ENCODE measurements at regions not wholly inside any gene's neighbourhood (a gene's known extent, or its start where the extent isn't known, plus 50 kb on each side); places are given as distances from the start of the nearest gene placed in this dataset.

DNA sequence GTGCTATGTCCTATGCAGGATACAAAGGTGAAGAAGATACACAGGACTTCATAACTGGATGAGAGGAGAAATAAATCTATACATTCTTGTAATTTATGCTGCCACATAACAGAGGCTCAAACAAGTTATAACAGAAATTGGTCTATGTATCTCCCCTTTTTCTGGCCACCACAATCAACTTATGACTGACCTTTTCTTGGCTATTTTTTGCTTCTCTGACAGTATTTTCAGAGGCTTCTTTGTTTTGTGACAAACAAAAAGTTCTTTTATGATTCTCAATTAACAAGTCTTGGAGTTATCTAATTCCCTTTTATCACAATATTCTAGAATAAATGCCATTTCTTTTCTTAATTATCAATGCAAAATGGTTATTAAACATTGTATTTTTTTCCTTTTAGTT, 953.0 kb upstream of the ZWINT start:
- Histone ChIP-seq H4K20me1 (ENCODE audit: control insufficient read depth, extremely low read depth, insufficient read depth, low read length) (no peaks in the 10 kb centered on the region), H3K9me3 (ENCODE audit: control insufficient read depth, low read depth, low read length) (no peaks in the 10 kb centered on the region), H2AFZ (ENCODE audit: control insufficient read depth, low read length) (no peak overlapping the region), H3K9ac (ENCODE audit: control insufficient read depth, extremely low read depth, insufficient read depth, low read length) (no peak overlapping the region), H3K27ac (ENCODE audit: control insufficient read depth, insufficient read depth, low read length) (no peak overlapping the region), H3K4me3 (ENCODE audit: control insufficient read depth in 2 of 3, extremely low read depth in 1 of 3, insufficient read depth in 2 of 3, low read depth in 1 of 3, low read length in 3 of 3) (no peak overlapping the region), H3K79me2 (ENCODE audit: control insufficient read depth, insufficient read depth, low read length) (no peaks in the 10 kb centered on the region), H3K4me1 (ENCODE audit: control insufficient read depth, extremely low read depth, insufficient read depth, low read length) (no peaks in the 10 kb centered on the region), H3K36me3 (ENCODE audit: control insufficient read depth in 2 of 2, extremely low read depth in 1 of 2, insufficient read depth in 2 of 2, low read length in 2 of 2) (no peaks in the 10 kb centered on the region), H3K27me3 (ENCODE audit: control insufficient read depth, extremely low read depth, insufficient read depth, low read length) (no peaks in the 10 kb centered on the region), H3K4me2 (ENCODE audit: control insufficient read depth, extremely low read depth, insufficient read depth, low read depth, low read length) (no peak overlapping the region), H3K9me1 (ENCODE audit: control insufficient read depth, extremely low read depth, insufficient read depth, low read length) (no peaks in the 10 kb centered on the region)
- no peak for FAIRE-seq
- DNase-seq (ENCODE audit: low read depth, low spot score) = no peak
- dilution Hi-C loops (cut with MboI; ENCODE audit: extremely low pct_ligation_motif_present, low sequenced_read_pairs) = no loop called here
- TF ChIP-seq EZH2 (IDR thresholded peaks at IDR 0.05; ENCODE audit: low read length) = no peak
- TF ChIP-seq, protein P1, sequence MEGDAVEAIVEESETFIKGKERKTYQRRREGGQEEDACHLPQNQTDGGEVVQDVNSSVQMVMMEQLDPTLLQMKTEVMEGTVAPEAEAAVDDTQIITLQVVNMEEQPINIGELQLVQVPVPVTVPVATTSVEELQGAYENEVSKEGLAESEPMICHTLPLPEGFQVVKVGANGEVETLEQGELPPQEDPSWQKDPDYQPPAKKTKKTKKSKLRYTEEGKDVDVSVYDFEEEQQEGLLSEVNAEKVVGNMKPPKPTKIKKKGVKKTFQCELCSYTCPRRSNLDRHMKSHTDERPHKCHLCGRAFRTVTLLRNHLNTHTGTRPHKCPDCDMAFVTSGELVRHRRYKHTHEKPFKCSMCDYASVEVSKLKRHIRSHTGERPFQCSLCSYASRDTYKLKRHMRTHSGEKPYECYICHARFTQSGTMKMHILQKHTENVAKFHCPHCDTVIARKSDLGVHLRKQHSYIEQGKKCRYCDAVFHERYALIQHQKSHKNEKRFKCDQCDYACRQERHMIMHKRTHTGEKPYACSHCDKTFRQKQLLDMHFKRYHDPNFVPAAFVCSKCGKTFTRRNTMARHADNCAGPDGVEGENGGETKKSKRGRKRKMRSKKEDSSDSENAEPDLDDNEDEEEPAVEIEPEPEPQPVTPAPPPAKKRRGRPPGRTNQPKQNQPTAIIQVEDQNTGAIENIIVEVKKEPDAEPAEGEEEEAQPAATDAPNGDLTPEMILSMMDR (optimal IDR thresholded peaks at IDR 0.05 in 1 of 3, IDR thresholded peaks at IDR 0.05 in 1 of 3, conservative IDR thresholded peaks at IDR 0.05 in 1 of 3; ENCODE audit: extremely low read depth in 1 of 3, insufficient read depth in 2 of 3, low read length in 3 of 3) = no peak

DNA sequence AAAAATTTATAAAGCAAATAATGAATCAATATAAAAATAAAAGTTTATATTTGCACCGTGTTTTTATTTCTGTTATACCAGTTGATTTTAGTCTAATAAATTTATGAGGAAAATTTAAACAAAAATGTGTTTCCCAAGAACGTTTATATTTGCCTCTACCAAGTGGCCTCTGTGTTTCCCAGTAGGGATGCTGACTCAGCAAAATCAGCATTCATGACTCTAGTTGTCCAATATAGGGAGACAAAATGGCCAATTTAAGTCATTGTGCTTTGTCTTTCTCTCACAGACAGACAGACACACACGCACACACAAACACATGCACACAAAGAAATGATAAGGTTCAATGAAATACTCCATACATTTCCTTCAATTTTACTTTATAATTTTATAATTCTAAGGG, 942.5 kb upstream of the ZWINT start:
- no peak for DNase-seq (ENCODE audit: low read depth, low spot score)
- TF ChIP-seq, protein P1 (optimal IDR thresholded peaks at IDR 0.05 in 1 of 3, IDR thresholded peaks at IDR 0.05 in 1 of 3, conservative IDR thresholded peaks at IDR 0.05 in 1 of 3; ENCODE audit: extremely low read depth in 1 of 3, insufficient read depth in 2 of 3, low read length in 3 of 3) = no peak
- TF ChIP-seq EZH2 (IDR thresholded peaks at IDR 0.05; ENCODE audit: low read length) = no peak
- no peak overlapping the region for H3K4me3 ChIP-seq (ENCODE audit: control insufficient read depth in 2 of 3, extremely low read depth in 1 of 3, insufficient read depth in 2 of 3, low read depth in 1 of 3, low read length in 3 of 3)
- H4K20me1 ChIP-seq (ENCODE audit: control insufficient read depth, extremely low read depth, insufficient read depth, low read length) = no peaks in the 10 kb centered on the region
- no peak overlapping the region for H3K27ac ChIP-seq (ENCODE audit: control insufficient read depth, insufficient read depth, low read length)
- no peaks in the 10 kb centered on the region for H3K9me1 ChIP-seq (ENCODE audit: control insufficient read depth, extremely low read depth, insufficient read depth, low read length)
- H3K36me3 ChIP-seq (ENCODE audit: control insufficient read depth in 2 of 2, extremely low read depth in 1 of 2, insufficient read depth in 2 of 2, low read length in 2 of 2) = no peaks in the 10 kb centered on the region
- no peaks in the 10 kb centered on the region for H3K9me3 ChIP-seq (ENCODE audit: control insufficient read depth, low read depth, low read length)
- no peak overlapping the region for H2AFZ ChIP-seq (ENCODE audit: control insufficient read depth, low read length)
- FAIRE-seq = no peak
- no peak overlapping the region for H3K4me2 ChIP-seq (ENCODE audit: control insufficient read depth, extremely low read depth, insufficient read depth, low read depth, low read length)
- H3K79me2 ChIP-seq (ENCODE audit: control insufficient read depth, insufficient read depth, low read length) = no peaks in the 10 kb centered on the region
- no peaks in the 10 kb centered on the region for H3K4me1 ChIP-seq (ENCODE audit: control insufficient read depth, extremely low read depth, insufficient read depth, low read length)
- H3K27me3 ChIP-seq (ENCODE audit: control insufficient read depth, extremely low read depth, insufficient read depth, low read length) = no peaks in the 10 kb centered on the region
- no peak overlapping the region for H3K9ac ChIP-seq (ENCODE audit: control insufficient read depth, extremely low read depth, insufficient read depth, low read length)
- dilution Hi-C loops (cut with MboI; ENCODE audit: extremely low pct_ligation_motif_present, low sequenced_read_pairs) = no loop called here

Measured in keratinocyte (primary cell).